ENCODE measurements at regions not wholly inside any gene's neighbourhood (a gene's known extent, or its start where the extent isn't known, plus 50 kb on each side); places are given as distances from the start of the nearest gene placed in this dataset.

DNA sequence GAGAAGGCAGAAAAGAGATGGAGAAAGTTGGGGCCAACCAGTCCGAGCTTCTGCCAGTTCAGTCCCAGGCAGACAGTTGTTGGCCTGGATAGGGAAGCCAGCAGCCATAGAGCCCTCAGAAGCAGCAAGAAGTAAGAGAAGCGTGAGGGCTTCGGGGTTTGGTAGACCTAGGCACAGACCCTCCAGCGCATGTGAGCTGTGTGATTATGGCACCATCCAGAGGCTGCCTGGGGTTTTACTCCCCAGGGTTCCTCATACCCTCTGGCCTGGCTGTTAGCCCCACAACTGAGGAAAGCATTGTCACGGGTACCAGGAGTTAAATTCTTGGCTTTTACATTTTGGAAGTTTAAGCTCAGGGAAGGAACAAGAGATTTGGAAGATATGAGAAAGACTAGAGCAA, 93.7 kb upstream of the RAB6C start:
- Histone ChIP-seq H3K36me3 (ENCODE audit: insufficient read depth, low read length) (no peaks in the 10 kb centered on the region), H3K9me3 (ENCODE audit: low read length) (no peaks in the 10 kb centered on the region)

GRCh38 chr2:129887688-129888266, 91.7 kb upstream of the RAB6C start:
- no peak overlapping the region for H3K27ac ChIP-seq (ENCODE audit: low read depth, low read length)
- no peak overlapping the region for H3K4me3 ChIP-seq (ENCODE audit: low read depth in 1 of 2, low read length in 2 of 2)
- no peak overlapping the region for H3K9ac ChIP-seq (ENCODE audit: low read length)
- no peaks in the 10 kb centered on the region for H3K27me3 ChIP-seq (ENCODE audit: control insufficient read depth in 1 of 2, insufficient read depth in 2 of 2, low read length in 2 of 2)
- no peaks in the 10 kb centered on the region for H3K36me3 ChIP-seq (ENCODE audit: insufficient read depth, low read length)
- H3K9me3 ChIP-seq (ENCODE audit: low read length): no peaks in the 10 kb centered on the region
- H3K4me1 ChIP-seq (ENCODE audit: insufficient read depth, low read length): no peaks in the 10 kb centered on the region

More for the DNA sequence above, 93.7 kb upstream of the RAB6C start:
- Histone ChIP-seq H3K4me1 (ENCODE audit: insufficient read depth, low read length) (no peaks in the 10 kb centered on the region), H3K27me3 (ENCODE audit: control insufficient read depth in 1 of 2, insufficient read depth in 2 of 2, low read length in 2 of 2) (no peaks in the 10 kb centered on the region), H3K4me3 (ENCODE audit: low read depth in 1 of 2, low read length in 2 of 2) (no peak overlapping the region), H3K9ac (ENCODE audit: low read length) (no peak overlapping the region), H3K27ac (ENCODE audit: low read depth, low read length) (no peak overlapping the region)

DNA sequence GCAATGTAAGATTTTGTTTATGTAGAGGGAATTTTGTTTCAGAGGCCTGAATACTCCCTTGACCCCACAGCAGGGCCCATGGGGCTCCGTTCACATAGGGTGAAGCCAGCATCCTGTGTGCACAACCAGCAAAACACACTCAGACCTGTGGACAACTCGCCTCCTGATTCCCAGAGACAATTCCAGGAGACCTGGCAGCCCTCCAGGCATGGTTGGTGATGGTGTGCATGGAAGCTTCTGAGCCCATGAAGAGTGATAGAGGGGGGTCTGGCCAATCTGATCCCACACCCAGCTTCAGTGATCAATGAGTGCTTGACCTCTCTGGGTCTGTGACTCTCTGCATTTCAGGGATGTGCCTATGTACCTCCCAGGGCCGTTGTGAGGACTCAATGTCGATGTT, 91.0 kb upstream of the RAB6C start:
- no peak overlapping the region for H3K4me3 ChIP-seq (ENCODE audit: low read depth in 1 of 2, low read length in 2 of 2)
- H3K27ac ChIP-seq (ENCODE audit: low read depth, low read length): no peak overlapping the region
- H3K27me3 ChIP-seq (ENCODE audit: control insufficient read depth in 1 of 2, insufficient read depth in 2 of 2, low read length in 2 of 2): no peaks in the 10 kb centered on the region
- no peaks in the 10 kb centered on the region for H3K36me3 ChIP-seq (ENCODE audit: insufficient read depth, low read length)
- no peaks in the 10 kb centered on the region for H3K9me3 ChIP-seq (ENCODE audit: low read length)
- H3K4me1 ChIP-seq (ENCODE audit: insufficient read depth, low read length): no peaks in the 10 kb centered on the region
- no peak overlapping the region for H3K9ac ChIP-seq (ENCODE audit: low read length)

DNA sequence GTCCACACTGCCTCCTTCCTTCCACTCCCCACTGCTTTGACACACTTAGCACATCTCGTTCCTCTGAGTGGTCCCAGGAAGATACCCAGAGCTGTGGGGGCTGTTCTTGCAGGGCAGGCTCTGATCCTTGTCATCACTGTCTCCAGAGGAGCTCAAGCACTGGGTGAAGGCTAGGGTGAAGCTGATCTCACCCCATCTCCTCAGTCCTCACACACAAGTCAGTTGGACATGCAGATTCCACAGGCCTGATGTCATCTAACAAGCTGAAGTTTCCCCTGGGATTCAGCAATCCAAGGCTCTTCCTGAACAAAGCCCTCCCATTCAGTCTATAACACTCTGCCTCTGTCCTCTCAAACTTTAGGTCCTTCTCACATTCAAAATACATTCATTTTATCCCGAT, 90.6 kb upstream of the RAB6C start:
- H3K9ac ChIP-seq (ENCODE audit: low read length): no peak overlapping the region
- H3K27me3 ChIP-seq (ENCODE audit: control insufficient read depth in 1 of 2, insufficient read depth in 2 of 2, low read length in 2 of 2): no peaks in the 10 kb centered on the region
- H3K36me3 ChIP-seq (ENCODE audit: insufficient read depth, low read length): no peaks in the 10 kb centered on the region
- H3K27ac ChIP-seq (ENCODE audit: low read depth, low read length): no peak overlapping the region
- no peak overlapping the region for H3K4me3 ChIP-seq (ENCODE audit: low read depth in 1 of 2, low read length in 2 of 2)
- no peaks in the 10 kb centered on the region for H3K9me3 ChIP-seq (ENCODE audit: low read length)
- no peaks in the 10 kb centered on the region for H3K4me1 ChIP-seq (ENCODE audit: insufficient read depth, low read length)

DNA sequence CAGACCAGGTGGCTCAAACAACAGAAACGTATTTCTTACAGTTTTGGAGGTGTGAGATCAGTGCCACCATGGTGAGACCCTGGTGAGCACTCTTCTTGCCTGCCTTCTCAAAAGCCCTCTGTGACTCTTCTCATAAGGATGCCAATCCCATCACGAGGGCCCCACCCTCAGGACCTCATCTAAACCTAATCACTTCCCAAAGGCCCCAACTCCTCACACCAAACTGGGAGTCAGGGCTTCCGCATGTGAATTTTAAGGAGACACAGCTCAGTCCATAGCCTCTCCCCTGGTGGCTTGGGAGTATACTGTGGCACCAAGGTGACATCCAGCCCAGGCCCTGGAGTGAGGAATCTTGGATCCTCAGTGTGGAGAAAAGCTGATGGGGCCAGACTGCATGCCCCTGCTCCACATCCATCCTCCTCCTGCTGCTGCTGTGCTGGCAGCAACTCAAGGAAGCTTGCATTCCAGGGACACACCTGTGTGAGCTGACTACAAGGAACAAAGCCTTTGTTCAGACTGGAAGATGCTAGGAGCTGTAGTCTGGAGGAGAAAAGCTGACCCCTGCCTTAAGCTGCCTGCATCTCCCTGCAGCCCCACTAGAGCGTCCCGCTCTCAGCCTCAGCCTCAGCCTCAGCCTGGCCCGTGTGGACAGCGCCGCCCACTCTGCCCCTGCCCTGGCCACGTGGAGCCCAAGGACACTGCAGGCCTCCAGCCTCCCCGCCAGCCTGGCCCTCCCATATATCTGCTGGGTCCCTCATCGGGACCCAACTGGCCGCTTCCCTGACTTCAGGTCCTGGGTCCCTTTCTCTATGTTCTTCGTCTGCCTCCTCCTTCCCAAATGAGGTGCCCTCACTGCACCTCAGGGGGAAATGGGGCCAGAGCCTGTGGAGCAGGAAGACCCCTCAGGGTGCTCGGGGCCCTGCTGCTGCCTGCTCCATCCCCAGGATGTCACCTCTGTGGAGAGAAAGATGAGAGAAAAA, 87.8 kb upstream of the RAB6C start:
- no peak overlapping the region for H3K4me3 ChIP-seq (ENCODE audit: low read depth in 1 of 2, low read length in 2 of 2)
- no peaks in the 10 kb centered on the region for H3K36me3 ChIP-seq (ENCODE audit: insufficient read depth, low read length)
- no peaks in the 10 kb centered on the region for H3K9me3 ChIP-seq (ENCODE audit: low read length)
- H3K4me1 ChIP-seq (ENCODE audit: insufficient read depth, low read length): no peaks in the 10 kb centered on the region
- no peaks in the 10 kb centered on the region for H3K27me3 ChIP-seq (ENCODE audit: control insufficient read depth in 1 of 2, insufficient read depth in 2 of 2, low read length in 2 of 2)
- H3K27ac ChIP-seq (ENCODE audit: low read depth, low read length): no peak overlapping the region
- H3K9ac ChIP-seq (ENCODE audit: low read length): no peak overlapping the region

DNA sequence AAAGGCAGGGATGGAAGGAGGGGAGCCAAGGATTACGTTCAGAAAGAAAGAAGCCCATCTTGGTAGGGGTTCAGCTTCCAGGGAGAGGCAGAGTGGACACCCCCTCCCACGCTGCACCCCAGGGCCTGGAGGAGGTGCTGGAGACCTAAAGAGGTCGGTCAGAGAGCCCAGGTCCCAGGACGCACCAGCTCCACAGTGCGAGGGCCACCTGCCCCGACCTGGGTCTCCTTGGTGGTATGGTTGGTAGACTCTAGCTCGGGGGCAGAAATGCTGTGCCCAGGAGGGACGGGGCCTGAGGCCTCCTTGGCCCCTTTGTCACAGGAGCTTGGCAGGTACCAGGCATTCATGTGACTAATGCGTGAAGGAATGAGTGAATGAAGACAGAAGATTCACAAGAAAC, 87.1 kb upstream of the RAB6C start:
- Histone ChIP-seq H3K9me3 (ENCODE audit: low read length) (no peaks in the 10 kb centered on the region), H3K9ac (ENCODE audit: low read length) (no peak overlapping the region), H3K4me1 (ENCODE audit: insufficient read depth, low read length) (no peaks in the 10 kb centered on the region), H3K27ac (ENCODE audit: low read depth, low read length) (no peak overlapping the region), H3K27me3 (ENCODE audit: control insufficient read depth in 1 of 2, insufficient read depth in 2 of 2, low read length in 2 of 2) (no peaks in the 10 kb centered on the region), H3K36me3 (ENCODE audit: insufficient read depth, low read length) (no peaks in the 10 kb centered on the region), H3K4me3 (ENCODE audit: low read depth in 1 of 2, low read length in 2 of 2) (no peak overlapping the region)

- Histone ChIP-seq H3K9ac (ENCODE audit: low read length) (no peak overlapping the region), H3K27ac (ENCODE audit: low read depth, low read length) (no peak overlapping the region), H3K4me1 (ENCODE audit: insufficient read depth, low read length) (no peaks in the 10 kb centered on the region), H3K4me3 (ENCODE audit: low read depth in 1 of 2, low read length in 2 of 2) (no peak overlapping the region), H3K27me3 (ENCODE audit: control insufficient read depth in 1 of 2, insufficient read depth in 2 of 2, low read length in 2 of 2) (no peaks in the 10 kb centered on the region), H3K36me3 (ENCODE audit: insufficient read depth, low read length) (no peaks in the 10 kb centered on the region), H3K9me3 (ENCODE audit: low read length) (no peaks in the 10 kb centered on the region)
These were observed 86.7 kb upstream of the RAB6C start for GRCh38 chr2:129892773-129893172.

- H3K4me3 ChIP-seq (ENCODE audit: low read depth in 1 of 2, low read length in 2 of 2): no peak overlapping the region
- no peaks in the 10 kb centered on the region for H3K27me3 ChIP-seq (ENCODE audit: control insufficient read depth in 1 of 2, insufficient read depth in 2 of 2, low read length in 2 of 2)
- H3K9me3 ChIP-seq (ENCODE audit: low read length): no peaks in the 10 kb centered on the region
- H3K4me1 ChIP-seq (ENCODE audit: insufficient read depth, low read length): no peaks in the 10 kb centered on the region
- no peak overlapping the region for H3K9ac ChIP-seq (ENCODE audit: low read length)
- no peaks in the 10 kb centered on the region for H3K36me3 ChIP-seq (ENCODE audit: insufficient read depth, low read length)
- no peak overlapping the region for H3K27ac ChIP-seq (ENCODE audit: low read depth, low read length)
These were observed 86.2 kb upstream of the RAB6C start for GRCh38 chr2:129893244-129893643.

GRCh38 chr2:129894616-129895015, 84.8 kb upstream of the RAB6C start:
- no peaks in the 10 kb centered on the region for H3K36me3 ChIP-seq (ENCODE audit: insufficient read depth, low read length)
- H3K27ac ChIP-seq (ENCODE audit: low read depth, low read length): no peak overlapping the region
- no peak overlapping the region for H3K9ac ChIP-seq (ENCODE audit: low read length)
- no peak overlapping the region for H3K4me3 ChIP-seq (ENCODE audit: low read depth in 1 of 2, low read length in 2 of 2)
- H3K4me1 ChIP-seq (ENCODE audit: insufficient read depth, low read length): no peaks in the 10 kb centered on the region
- no peaks in the 10 kb centered on the region for H3K27me3 ChIP-seq (ENCODE audit: control insufficient read depth in 1 of 2, insufficient read depth in 2 of 2, low read length in 2 of 2)
- H3K9me3 ChIP-seq (ENCODE audit: low read length): no peaks in the 10 kb centered on the region

- Histone ChIP-seq H3K27me3 (ENCODE audit: control insufficient read depth in 1 of 2, insufficient read depth in 2 of 2, low read length in 2 of 2) (no peaks in the 10 kb centered on the region), H3K4me1 (ENCODE audit: insufficient read depth, low read length) (no peaks in the 10 kb centered on the region), H3K27ac (ENCODE audit: low read depth, low read length) (no peak overlapping the region), H3K4me3 (ENCODE audit: low read depth in 1 of 2, low read length in 2 of 2) (no peak overlapping the region), H3K9ac (ENCODE audit: low read length) (no peak overlapping the region), H3K9me3 (ENCODE audit: low read length) (no peaks in the 10 kb centered on the region), H3K36me3 (ENCODE audit: insufficient read depth, low read length) (no peaks in the 10 kb centered on the region)
These were observed 84.4 kb upstream of the RAB6C start for GRCh38 chr2:129895061-129895460.

DNA sequence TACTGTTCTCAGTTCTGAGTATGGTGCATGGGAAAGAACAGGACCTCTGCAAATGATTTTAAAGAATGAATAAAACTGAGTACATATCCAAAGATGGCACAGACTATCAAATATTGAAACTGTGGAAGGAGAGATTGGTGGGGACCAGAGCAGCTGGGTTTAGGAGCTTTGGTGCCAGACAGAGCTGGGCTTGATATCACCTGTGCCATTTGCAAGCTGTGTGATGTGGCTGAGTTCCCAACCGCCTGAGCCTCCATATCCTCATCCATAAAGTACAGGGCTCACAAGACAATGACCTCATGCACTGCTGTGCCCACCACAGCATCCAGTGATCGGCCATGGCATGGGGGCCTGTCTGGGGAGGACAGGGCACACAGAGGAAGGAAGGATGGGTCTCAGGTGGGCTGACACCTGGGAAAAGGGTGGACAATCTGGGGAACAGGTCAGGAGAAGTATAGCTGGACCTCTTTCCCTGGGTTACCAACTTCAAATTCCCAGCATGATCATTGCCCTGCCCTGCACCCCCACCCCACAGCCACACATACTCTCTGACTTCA, 83.9 kb upstream of the RAB6C start:
- H3K4me1 ChIP-seq (ENCODE audit: insufficient read depth, low read length): no peaks in the 10 kb centered on the region
- no peak overlapping the region for H3K4me3 ChIP-seq (ENCODE audit: low read depth in 1 of 2, low read length in 2 of 2)
- H3K36me3 ChIP-seq (ENCODE audit: insufficient read depth, low read length): no peaks in the 10 kb centered on the region
- no peaks in the 10 kb centered on the region for H3K9me3 ChIP-seq (ENCODE audit: low read length)
- H3K27ac ChIP-seq (ENCODE audit: low read depth, low read length): no peak overlapping the region
- H3K9ac ChIP-seq (ENCODE audit: low read length): no peak overlapping the region
- H3K27me3 ChIP-seq (ENCODE audit: control insufficient read depth in 1 of 2, insufficient read depth in 2 of 2, low read length in 2 of 2): no peaks in the 10 kb centered on the region

All from muscle layer of colon (tissue), 2 donors.